ENCODE measurements at regions not wholly inside any gene's neighbourhood (a gene's known extent, or its start where the extent isn't known, plus 50 kb on each side); places are given as distances from the start of the nearest gene placed in this dataset.

- no peak for DNase-seq (ENCODE audit: low spot score)
These were observed 52.9 kb upstream of the FGGY start for GRCh38 chr1:59243978-59244377.

DNA sequence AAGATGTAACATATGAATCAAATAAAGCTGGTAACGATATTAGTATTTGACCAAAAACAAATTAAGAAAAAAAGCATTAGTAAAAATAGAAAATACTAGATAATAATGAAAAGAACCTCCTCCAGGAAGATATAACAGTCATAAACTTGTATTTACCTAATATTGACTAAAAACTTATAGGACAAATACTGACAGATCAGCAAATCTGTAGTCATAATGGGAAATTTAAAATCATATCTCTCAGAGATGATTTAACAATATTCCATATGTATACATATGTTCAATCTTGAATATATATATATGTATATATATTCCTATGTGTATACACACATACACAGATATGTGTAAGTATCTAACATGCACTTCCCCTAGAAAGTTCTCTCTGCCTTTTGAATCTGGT is 52.0 kb upstream of the FGGY start:
- DNase-seq (ENCODE audit: low spot score): no peak

Measured in LoVo (cell line).